GM12878 (cell line): ENCODE measurements at regions not wholly inside any gene's neighbourhood (a gene's known extent, or its start where the extent isn't known, plus 50 kb on each side); places are given as distances from the start of the nearest gene placed in this dataset.

Experiments used
- CBFB ChIP-seq: IDR thresholded peaks from 2 replicates; pipeline ENCODE4 v1.6.1; 2016; ENCODE audit warnings: antibody characterized with exemption, low read depth
- HDGF ChIP-seq: fragments of 450-650 bp; IDR thresholded peaks from 2 replicates; pipeline ENCODE4 v1.6.1; 2016; ENCODE audit warnings: antibody characterized with exemption
- NFIC ChIP-seq: IDR thresholded peaks from 2 replicates; pipeline ENCODE4 v1.6.1; 2012; ENCODE audit warnings: low read depth, mild to moderate bottlenecking, inconsistent platforms, low read length, moderate library complexity
- SIN3A ChIP-seq: IDR thresholded peaks from 2 replicates; pipeline ENCODE4 v1.6.1; 2012; ENCODE audit warnings: low read depth, low read length, improper control_type of control experiment
- SRF ChIP-seq, 2 experiments: IDR thresholded peaks; 2 replicates each; pipeline ENCODE4 v1.6.1; 2011; ENCODE audit warnings: low read depth in 2 of 2, low read length in 2 of 2, mild to moderate bottlenecking in 1 of 2, moderate library complexity in 1 of 2
- TARDBP ChIP-seq: IDR thresholded peaks from 2 replicates; pipeline ENCODE4 v1.6.1; 2016; ENCODE audit warnings: borderline replicate concordance
- TF ChIP-seq, protein P1 (sequence below): fragments of 450-650 bp; IDR thresholded peaks from 2 replicates; pipeline ENCODE4 v1.6.1; 2016; ENCODE audit warnings: mild to moderate bottlenecking
- TF ChIP-seq, protein P2 (sequence below): fragments of 450-650 bp; IDR thresholded peaks from 2 replicates; pipeline ENCODE4 v1.6.1; 2018; ENCODE audit warnings: mild to moderate bottlenecking, low read depth, moderate library complexity; ENCODE audit not compliant: partially characterized antibody

- TF ChIP-seq, protein P1, sequence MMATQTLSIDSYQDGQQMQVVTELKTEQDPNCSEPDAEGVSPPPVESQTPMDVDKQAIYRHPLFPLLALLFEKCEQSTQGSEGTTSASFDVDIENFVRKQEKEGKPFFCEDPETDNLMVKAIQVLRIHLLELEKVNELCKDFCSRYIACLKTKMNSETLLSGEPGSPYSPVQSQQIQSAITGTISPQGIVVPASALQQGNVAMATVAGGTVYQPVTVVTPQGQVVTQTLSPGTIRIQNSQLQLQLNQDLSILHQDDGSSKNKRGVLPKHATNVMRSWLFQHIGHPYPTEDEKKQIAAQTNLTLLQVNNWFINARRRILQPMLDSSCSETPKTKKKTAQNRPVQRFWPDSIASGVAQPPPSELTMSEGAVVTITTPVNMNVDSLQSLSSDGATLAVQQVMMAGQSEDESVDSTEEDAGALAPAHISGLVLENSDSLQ, result no peak
- TF ChIP-seq TARDBP, result no peak
- no peak for TF ChIP-seq SRF (IDR thresholded peaks at IDR 0.05; ENCODE audit: low read depth in 2 of 2, low read length in 2 of 2)
- no peak for TF ChIP-seq NFIC
- TF ChIP-seq CBFB, result no peak
- TF ChIP-seq, protein P2, sequence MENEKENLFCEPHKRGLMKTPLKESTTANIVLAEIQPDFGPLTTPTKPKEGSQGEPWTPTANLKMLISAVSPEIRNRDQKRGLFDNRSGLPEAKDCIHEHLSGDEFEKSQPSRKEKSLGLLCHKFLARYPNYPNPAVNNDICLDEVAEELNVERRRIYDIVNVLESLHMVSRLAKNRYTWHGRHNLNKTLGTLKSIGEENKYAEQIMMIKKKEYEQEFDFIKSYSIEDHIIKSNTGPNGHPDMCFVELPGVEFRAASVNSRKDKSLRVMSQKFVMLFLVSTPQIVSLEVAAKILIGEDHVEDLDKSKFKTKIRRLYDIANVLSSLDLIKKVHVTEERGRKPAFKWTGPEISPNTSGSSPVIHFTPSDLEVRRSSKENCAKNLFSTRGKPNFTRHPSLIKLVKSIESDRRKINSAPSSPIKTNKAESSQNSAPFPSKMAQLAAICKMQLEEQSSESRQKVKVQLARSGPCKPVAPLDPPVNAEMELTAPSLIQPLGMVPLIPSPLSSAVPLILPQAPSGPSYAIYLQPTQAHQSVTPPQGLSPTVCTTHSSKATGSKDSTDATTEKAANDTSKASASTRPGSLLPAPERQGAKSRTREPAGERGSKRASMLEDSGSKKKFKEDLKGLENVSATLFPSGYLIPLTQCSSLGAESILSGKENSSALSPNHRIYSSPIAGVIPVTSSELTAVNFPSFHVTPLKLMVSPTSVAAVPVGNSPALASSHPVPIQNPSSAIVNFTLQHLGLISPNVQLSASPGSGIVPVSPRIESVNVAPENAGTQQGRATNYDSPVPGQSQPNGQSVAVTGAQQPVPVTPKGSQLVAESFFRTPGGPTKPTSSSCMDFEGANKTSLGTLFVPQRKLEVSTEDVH, result no peak
- no peak for TF ChIP-seq SIN3A
- TF ChIP-seq HDGF, result no peak
These were observed 400.2 kb upstream of the DCN start (continued) for GRCh38 chr12:91582811-91583210.
